ENCODE measurements at regions not wholly inside any gene's neighbourhood (a gene's known extent, or its start where the extent isn't known, plus 50 kb on each side); places are given as distances from the start of the nearest gene placed in this dataset.

GRCh38 chr14:85325134-85326017, 204.6 kb upstream of the FLRT2 start:
- no peaks in the 10 kb centered on the region for H3K36me3 ChIP-seq (ENCODE audit: control insufficient read depth in 2 of 2, insufficient read depth in 1 of 2, low read length in 2 of 2)
- no peak overlapping the region for H3K27ac ChIP-seq (ENCODE audit: extremely low read depth, low read depth, low read length)
- ChIA-PET CTCF (interaction anchor here (1.1 kb wide), 1 partner anchor 113 kb away, joined by 4 read pairs; no protein-coding TSS in a partner anchor), POLR2A (no interaction called here)
- H3K4me3 ChIP-seq (ENCODE audit: low read depth, low read length) = no peak overlapping the region
- H3K4me1 ChIP-seq (ENCODE audit: control insufficient read depth, insufficient read depth, low read length) = no peaks in the 10 kb centered on the region
- TF ChIP-seq ZNF48 (tag by site-specific recombination; IDR thresholded peaks at IDR 0.05) = no peak
- no peak for TF ChIP-seq SCRT2 (tag by site-specific recombination; IDR thresholded peaks at IDR 0.05)
- TF ChIP-seq ZNF791 (tag by site-specific recombination; IDR thresholded peaks at IDR 0.05) = no peak
- TF ChIP-seq KLF9 (tag by site-specific recombination; IDR thresholded peaks at IDR 0.05; ENCODE audit: low read depth) = no peak
- no peak for TF ChIP-seq ZNF585B (tag by site-specific recombination; IDR thresholded peaks at IDR 0.05)
- no peak for TF ChIP-seq TRIM28 (IDR thresholded peaks at IDR 0.05; ENCODE audit: borderline replicate concordance, low read length)
- H3K9me3 ChIP-seq (ENCODE audit: control insufficient read depth, insufficient read depth, low read depth, low read length) = no peaks in the 10 kb centered on the region

GRCh38 chr14:85332401-85332800, 197.5 kb upstream of the FLRT2 start:
- no peak for TF ChIP-seq REPIN1 (tag by site-specific recombination; IDR thresholded peaks at IDR 0.05; ENCODE audit: low read depth)
- TF ChIP-seq ZNF621 (tag by site-specific recombination; IDR thresholded peaks at IDR 0.05) = no peak
- no peak for TF ChIP-seq ZNF610 (tag by site-specific recombination; IDR thresholded peaks at IDR 0.05; ENCODE audit: borderline replicate concordance)
- TF ChIP-seq ZBTB20 (tag by site-specific recombination; IDR thresholded peaks at IDR 0.05) = no peak
- TF ChIP-seq RBAK (tag by site-specific recombination; IDR thresholded peaks at IDR 0.05) = no peak
- no peak for TF ChIP-seq YY1 (tag by site-specific recombination; IDR thresholded peaks at IDR 0.05)
- no peak for TF ChIP-seq ZNF280C (tag by site-specific recombination; IDR thresholded peaks at IDR 0.05)
- no peak for TF ChIP-seq ZNF701 (tag by site-specific recombination; IDR thresholded peaks at IDR 0.05)
- no peak for TF ChIP-seq ZNF10 (tag by site-specific recombination; IDR thresholded peaks at IDR 0.05)
- no peak for TF ChIP-seq ZNF433 (tag by site-specific recombination; IDR thresholded peaks at IDR 0.05; ENCODE audit: low read depth)
- no peak for TF ChIP-seq ZNF704 (tag by site-specific recombination; IDR thresholded peaks at IDR 0.05)
- TF ChIP-seq ZBTB17 (tag by site-specific recombination; IDR thresholded peaks at IDR 0.05) = no peak
- TF ChIP-seq ZNF624 (tag by site-specific recombination; IDR thresholded peaks at IDR 0.05) = no peak
- no peak for TF ChIP-seq ZNF510 (tag by site-specific recombination; IDR thresholded peaks at IDR 0.05; ENCODE audit: insufficient replicate concordance)
- TF ChIP-seq ZNF221 (tag by site-specific recombination; IDR thresholded peaks at IDR 0.05; ENCODE audit: borderline replicate concordance) = no peak
- TF ChIP-seq ZNF639 (tag by site-specific recombination; IDR thresholded peaks at IDR 0.05) = no peak
- TF ChIP-seq IKZF3 (tag by site-specific recombination; IDR thresholded peaks at IDR 0.05) = no peak
- no peak for TF ChIP-seq ZNF132 (tag by site-specific recombination; IDR thresholded peaks at IDR 0.05; ENCODE audit: borderline replicate concordance)
- no peak for TF ChIP-seq ZNF121 (tag by site-specific recombination; IDR thresholded peaks at IDR 0.05)
- TF ChIP-seq ZNF223 (tag by site-specific recombination; IDR thresholded peaks at IDR 0.05) = no peak
- Histone ChIP-seq H3K9me3 (ENCODE audit: control insufficient read depth, insufficient read depth, low read depth, low read length) (no peaks in the 10 kb centered on the region), H3K4me1 (ENCODE audit: control insufficient read depth, insufficient read depth, low read length) (no peaks in the 10 kb centered on the region), H3K36me3 (ENCODE audit: control insufficient read depth in 2 of 2, insufficient read depth in 1 of 2, low read length in 2 of 2) (no peaks in the 10 kb centered on the region), H3K27ac (ENCODE audit: extremely low read depth, low read depth, low read length) (no peak overlapping the region), H3K4me3 (ENCODE audit: low read depth, low read length) (no peak overlapping the region)
- CTCF ChIA-PET = no interaction called here
- POLR2A ChIA-PET = no interaction called here
